Neural progenitor cell (in vitro differentiated cells): ENCODE measurements at regions not wholly inside any gene's neighbourhood (a gene's known extent, or its start where the extent isn't known, plus 50 kb on each side); places are given as distances from the start of the nearest gene placed in this dataset.

ENCODE experiments used
- DNase-seq: peaks from one replicate; pipeline ENCODE4 v3.0.0-alpha.2; 2016; ENCODE audit warnings: low spot score
- H2AFZ ChIP-seq: fragments of 200-600 bp; sonication (generic); replicated peaks from 2 replicates; pipeline ENCODE4 v1.6.1; 2016; ENCODE audit warnings: antibody characterized with exemption
- H3F3A ChIP-seq: fragments of 200-600 bp; sonication (generic); 2 replicates; pipeline ENCODE4 v1.6.1; 2016; ENCODE audit warnings: antibody characterized with exemption, low read depth
- H3K27ac ChIP-seq: fragments of 200-600 bp; sonication (generic); 2 replicates; pipeline ENCODE4 v1.5.1; 2016; ENCODE audit warnings: mild to moderate bottlenecking
- H3K27me3 ChIP-seq: fragments of 200-600 bp; sonication (generic); 2 replicates; pipeline ENCODE4 v1.6.1; 2016; ENCODE audit warnings: mild to moderate bottlenecking, moderate library complexity
- H3K36me3 ChIP-seq: fragments of 200-600 bp; sonication (generic); 2 replicates; pipeline ENCODE4 v1.5.1; 2016
- H3K4me1 ChIP-seq: fragments of 200-600 bp; sonication (generic); 2 replicates; pipeline ENCODE4 v1.6.1; 2016; ENCODE audit warnings: mixed run types
- H3K4me2 ChIP-seq: fragments of 200-600 bp; sonication (generic); 2 replicates; pipeline ENCODE4 v1.6.1; 2016
- H3K4me3 ChIP-seq: fragments of 200-600 bp; sonication (generic); 2 replicates; pipeline ENCODE4 v1.5.1; 2016
- H3K79me2 ChIP-seq: fragments of 200-600 bp; sonication (generic); 2 replicates; pipeline ENCODE4 v1.6.1; 2016; ENCODE audit warnings: low read depth
- H3K9ac ChIP-seq: fragments of 200-600 bp; sonication (generic); 2 replicates; pipeline ENCODE4 v1.6.1; 2016
- H3K9me3 ChIP-seq: fragments of 200-600 bp; sonication (generic); 2 replicates; pipeline ENCODE4 v1.5.1; 2016; ENCODE audit warnings: low read depth
- H4K20me1 ChIP-seq: fragments of 200-600 bp; sonication (generic); 2 replicates; pipeline ENCODE4 v1.6.1; 2016; ENCODE audit warnings: low read depth
- H3K27ac Mint-ChIP-seq: 3 replicates; pipeline ENCODE4 v1.8.0; 2021; ENCODE audit warnings: mixed read lengths
- H3K27me3 Mint-ChIP-seq: 2 replicates; pipeline ENCODE4 v1.8.0; 2022; ENCODE audit warnings: low read depth, mild to moderate bottlenecking, inconsistent platforms, moderate library complexity, mixed read lengths; ENCODE audit not compliant: insufficient read depth
- H3K36me3 Mint-ChIP-seq: 3 replicates; pipeline ENCODE4 v1.8.0; 2021; ENCODE audit warnings: mixed read lengths
- H3K4me1 Mint-ChIP-seq: 3 replicates; pipeline ENCODE4 v1.8.0; 2021; ENCODE audit warnings: mixed read lengths
- H3K4me3 Mint-ChIP-seq: 3 replicates; pipeline ENCODE4 v1.8.0; 2021; ENCODE audit warnings: mild to moderate bottlenecking, moderate library complexity, mixed read lengths
- H3K9me3 Mint-ChIP-seq: 3 replicates; pipeline ENCODE4 v1.8.0; 2020; ENCODE audit warnings: mixed read lengths
- EZH2 ChIP-seq: fragments of 200-600 bp; sonication (generic); IDR thresholded peaks from 2 replicates; pipeline ENCODE4 v1.6.1; 2017; ENCODE audit warnings: antibody characterized with exemption, mild to moderate bottlenecking, moderate library complexity
- EZH2phosphoT487 ChIP-seq: fragments of 200-600 bp; sonication (generic); IDR thresholded peaks from 2 replicates; pipeline ENCODE4 v1.6.1; 2017; ENCODE audit warnings: antibody characterized with exemption
- TF ChIP-seq, protein P1 (sequence below): fragments of 200-600 bp; sonication (generic); IDR thresholded peaks from 2 replicates; pipeline ENCODE4 v1.5.1; 2017; ENCODE audit warnings: antibody characterized with exemption, mild to moderate bottlenecking

- Mint-ChIP-seq H3K36me3 (no peaks in the 10 kb centered on the region), H3K4me3 (no peak overlapping the region), H3K27me3 (peaks cover 2% of the 10 kb centered on the region), H3K9me3 (peaks cover 4% of the 10 kb centered on the region), H3K27ac (no peak overlapping the region), H3K4me1 (no peaks in the 10 kb centered on the region)
- H3F3A ChIP-seq: no peaks in the 10 kb centered on the region
- H3K9ac ChIP-seq: no peak overlapping the region
- no peaks in the 10 kb centered on the region for H3K79me2 ChIP-seq
- no peak overlapping the region for H2AFZ ChIP-seq
- TF ChIP-seq, protein P1, sequence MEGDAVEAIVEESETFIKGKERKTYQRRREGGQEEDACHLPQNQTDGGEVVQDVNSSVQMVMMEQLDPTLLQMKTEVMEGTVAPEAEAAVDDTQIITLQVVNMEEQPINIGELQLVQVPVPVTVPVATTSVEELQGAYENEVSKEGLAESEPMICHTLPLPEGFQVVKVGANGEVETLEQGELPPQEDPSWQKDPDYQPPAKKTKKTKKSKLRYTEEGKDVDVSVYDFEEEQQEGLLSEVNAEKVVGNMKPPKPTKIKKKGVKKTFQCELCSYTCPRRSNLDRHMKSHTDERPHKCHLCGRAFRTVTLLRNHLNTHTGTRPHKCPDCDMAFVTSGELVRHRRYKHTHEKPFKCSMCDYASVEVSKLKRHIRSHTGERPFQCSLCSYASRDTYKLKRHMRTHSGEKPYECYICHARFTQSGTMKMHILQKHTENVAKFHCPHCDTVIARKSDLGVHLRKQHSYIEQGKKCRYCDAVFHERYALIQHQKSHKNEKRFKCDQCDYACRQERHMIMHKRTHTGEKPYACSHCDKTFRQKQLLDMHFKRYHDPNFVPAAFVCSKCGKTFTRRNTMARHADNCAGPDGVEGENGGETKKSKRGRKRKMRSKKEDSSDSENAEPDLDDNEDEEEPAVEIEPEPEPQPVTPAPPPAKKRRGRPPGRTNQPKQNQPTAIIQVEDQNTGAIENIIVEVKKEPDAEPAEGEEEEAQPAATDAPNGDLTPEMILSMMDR: no peak
- TF ChIP-seq EZH2phosphoT487 (no peak), EZH2 (no peak)
- no peak overlapping the region for H3K4me3 ChIP-seq
- no peak overlapping the region for H3K27ac ChIP-seq
- no peaks in the 10 kb centered on the region for H3K36me3 ChIP-seq
- DNase-seq: no peak
- no peaks in the 10 kb centered on the region for H3K9me3 ChIP-seq
- H3K4me1 ChIP-seq: no peaks in the 10 kb centered on the region
- H4K20me1 ChIP-seq: no peaks in the 10 kb centered on the region
- H3K27me3 ChIP-seq: no peaks in the 10 kb centered on the region
- no peak overlapping the region for H3K4me2 ChIP-seq
Observed at GRCh38 chr13:82214341-82214740, 1667.9 kb downstream of the SLITRK1 start.

DNA sequence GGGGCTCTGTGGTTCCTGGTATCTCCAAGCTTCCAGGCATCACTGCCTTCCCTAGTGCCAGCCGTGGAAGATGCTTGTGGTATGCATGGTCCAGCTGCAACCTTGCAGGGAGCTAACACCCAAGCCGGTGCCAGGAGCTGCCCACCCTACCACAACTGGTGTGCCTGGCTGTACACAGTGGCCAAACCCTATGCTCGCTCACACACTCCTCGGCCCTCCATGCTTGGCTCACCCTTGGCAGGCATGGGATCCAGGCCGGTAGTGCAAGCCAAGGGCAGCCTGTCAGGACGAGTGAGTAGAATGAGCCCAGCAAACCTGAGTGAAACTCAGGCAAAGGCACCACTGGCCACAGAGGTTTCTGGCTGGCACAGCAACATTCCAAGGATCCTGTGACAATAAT, 1676.0 kb downstream of the SLITRK1 start:
- Histone ChIP-seq H3K27ac (no peak overlapping the region), H3K9me3 (no peaks in the 10 kb centered on the region), H3K4me1 (no peaks in the 10 kb centered on the region), H3F3A (no peaks in the 10 kb centered on the region), H3K79me2 (no peaks in the 10 kb centered on the region), H3K27me3 (no peaks in the 10 kb centered on the region), H2AFZ (no peak overlapping the region), H3K36me3 (no peaks in the 10 kb centered on the region), H4K20me1 (no peaks in the 10 kb centered on the region), H3K4me3 (no peak overlapping the region), H3K4me2 (no peak overlapping the region), H3K9ac (no peak overlapping the region)
- no peak overlapping the region for H3K4me3 Mint-ChIP-seq
- no peak for TF ChIP-seq EZH2phosphoT487
- TF ChIP-seq EZH2: no peak
- TF ChIP-seq, protein P1: no peak
- no peaks in the 10 kb centered on the region for H3K36me3 Mint-ChIP-seq
- DNase-seq: no peak
- H3K27ac Mint-ChIP-seq: no peak overlapping the region
- H3K4me1 Mint-ChIP-seq: no peaks in the 10 kb centered on the region
- H3K9me3 Mint-ChIP-seq: no peaks in the 10 kb centered on the region
- H3K27me3 Mint-ChIP-seq: no peaks in the 10 kb centered on the region

DNA sequence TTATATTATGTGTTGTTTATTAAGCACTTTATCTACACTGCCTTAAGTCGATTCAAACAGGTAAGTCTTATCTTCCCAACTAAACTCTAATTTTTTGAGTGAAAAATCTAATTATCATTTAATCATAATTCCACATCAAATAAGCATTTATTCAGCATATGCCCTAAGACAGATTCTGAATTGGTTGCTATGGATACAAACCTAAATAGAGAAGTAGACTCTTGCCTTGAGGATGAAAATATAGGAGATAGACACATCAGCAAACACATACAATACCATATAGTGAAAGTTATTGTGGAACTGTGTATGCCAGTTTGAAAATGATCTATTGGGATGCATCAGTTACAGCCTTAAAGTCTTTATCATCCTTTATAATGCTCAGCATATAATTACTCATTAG, 1679.9 kb downstream of the SLITRK1 start:
- DNase-seq: no peak

More for the DNA sequence above, 1679.9 kb downstream of the SLITRK1 start:
- Mint-ChIP-seq H3K4me1 (no peaks in the 10 kb centered on the region), H3K4me3 (no peak overlapping the region), H3K27me3 (no peaks in the 10 kb centered on the region), H3K36me3 (no peaks in the 10 kb centered on the region), H3K9me3 (no peaks in the 10 kb centered on the region), H3K27ac (no peak overlapping the region)
- Histone ChIP-seq H3K4me3 (no peak overlapping the region), H3K9me3 (no peaks in the 10 kb centered on the region), H4K20me1 (no peaks in the 10 kb centered on the region), H3K4me2 (no peak overlapping the region), H3K4me1 (peaks cover 5% of the 10 kb centered on the region), H3K79me2 (no peaks in the 10 kb centered on the region), H3K27me3 (no peaks in the 10 kb centered on the region), H3K27ac (no peak overlapping the region), H3K9ac (no peak overlapping the region), H3F3A (no peaks in the 10 kb centered on the region), H2AFZ (no peak overlapping the region), H3K36me3 (no peaks in the 10 kb centered on the region)
- TF ChIP-seq, protein P1: no peak
- TF ChIP-seq EZH2phosphoT487 (no peak), EZH2 (no peak)
